HG02798 (cell line): ENCODE measurements at regions not wholly inside any gene's neighbourhood (a gene's known extent, or its start where the extent isn't known, plus 50 kb on each side); places are given as distances from the start of the nearest gene placed in this dataset.

Experiments used
- ATAC-seq: cut with Tn5 transposase; IDR thresholded peaks from one replicate; pipeline ENCODE4 v1.9.1; 2021; ENCODE audit warnings: mild to moderate bottlenecking; ENCODE audit not compliant: unreplicated experiment, poor library complexity

GRCh38 chr3:117617906-117618305 is 908.3 kb downstream of the TUSC7 start:
- no peak for ATAC-seq

GRCh38 chr3:117618462-117618861 is 908.9 kb downstream of the TUSC7 start:
- ATAC-seq, result no peak

GRCh38 chr3:117619805-117620204 is 910.2 kb downstream of the TUSC7 start:
- ATAC-seq, result no peak

GRCh38 chr3:117622171-117622841 is 912.7 kb downstream of the TUSC7 start:
- ATAC-seq, result no peak

GRCh38 chr3:117624424-117624823 is 914.8 kb downstream of the TUSC7 start:
- ATAC-seq, result no peak

DNA sequence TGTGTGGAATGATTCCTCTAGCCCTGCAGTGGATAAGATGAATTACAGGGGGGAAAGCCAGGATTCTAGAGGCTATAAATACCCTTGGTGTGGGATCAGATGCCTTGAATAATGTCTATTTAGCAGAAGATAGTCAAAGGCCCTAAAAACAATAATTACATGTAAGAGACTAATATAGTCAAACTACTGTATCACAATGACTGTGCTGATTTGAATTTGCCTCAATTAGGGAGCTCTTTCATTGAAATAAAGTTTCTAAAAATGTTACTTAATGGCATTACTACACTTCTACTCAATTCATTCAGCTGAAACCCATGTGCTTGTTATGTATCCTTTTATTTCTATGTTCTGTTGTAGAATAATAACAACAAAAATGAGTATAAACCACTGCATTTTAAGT is 915.6 kb downstream of the TUSC7 start:
- no peak for ATAC-seq

DNA sequence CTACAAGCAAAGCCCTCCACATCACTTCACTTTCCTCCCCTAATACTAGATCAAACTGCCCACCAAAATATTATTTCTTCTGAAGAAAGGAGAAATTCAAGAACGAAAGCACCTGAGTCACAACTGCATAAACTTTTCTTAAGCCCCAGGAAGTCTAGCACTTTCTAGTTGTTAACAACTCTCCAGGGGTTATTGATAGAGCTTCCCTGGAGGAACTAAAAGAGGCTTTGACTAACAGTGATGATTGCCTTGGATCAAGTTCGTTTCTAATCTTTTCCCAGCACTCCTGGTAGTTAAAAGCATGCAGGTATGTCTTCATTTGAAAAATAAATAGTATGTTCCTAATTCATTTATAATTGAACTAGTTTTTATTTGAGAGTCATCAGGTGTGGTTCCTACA is 917.0 kb downstream of the TUSC7 start:
- ATAC-seq, result no peak

DNA sequence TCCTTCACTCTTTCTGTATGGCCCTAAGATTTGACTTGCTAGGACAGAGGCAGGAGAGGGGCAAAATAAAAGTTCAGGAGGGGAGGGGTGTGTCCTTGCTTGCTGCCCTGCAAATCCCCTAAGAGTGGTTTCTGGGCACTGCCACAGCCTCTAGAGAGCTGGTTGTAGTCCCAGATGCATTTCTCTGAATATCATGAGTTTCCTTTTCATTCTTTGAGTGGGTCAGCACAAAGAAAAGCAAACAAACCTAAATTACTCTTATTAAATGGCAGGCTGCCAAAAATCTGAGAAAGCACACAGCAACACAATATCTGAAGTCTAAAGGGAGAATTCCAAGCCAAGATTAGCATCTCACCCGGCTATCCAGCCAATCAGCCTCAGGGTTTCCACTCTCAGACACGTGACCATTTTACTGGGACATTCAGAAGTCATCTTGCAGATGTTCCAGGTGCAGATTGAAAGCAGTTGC is 919.3 kb downstream of the TUSC7 start:
- no peak for ATAC-seq

DNA sequence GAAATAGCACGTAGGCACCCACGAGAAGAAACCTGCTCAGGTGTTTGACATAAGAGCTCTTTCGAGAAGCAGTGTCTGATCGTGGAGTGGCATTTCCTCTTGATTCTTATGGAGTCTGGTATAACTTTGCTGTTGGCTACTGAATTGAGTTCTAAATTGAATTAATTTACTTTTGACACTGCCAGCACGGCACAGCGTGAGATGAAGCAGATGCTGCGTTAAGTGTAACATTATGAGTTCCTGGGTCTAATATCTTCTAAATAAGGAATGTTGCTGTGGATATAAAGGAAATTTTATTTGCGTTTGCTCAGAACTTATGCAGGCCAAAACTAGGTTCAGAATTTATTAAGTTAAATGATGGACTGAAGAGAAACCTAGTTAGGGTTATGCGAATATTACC is 919.9 kb downstream of the TUSC7 start:
- no peak for ATAC-seq

DNA sequence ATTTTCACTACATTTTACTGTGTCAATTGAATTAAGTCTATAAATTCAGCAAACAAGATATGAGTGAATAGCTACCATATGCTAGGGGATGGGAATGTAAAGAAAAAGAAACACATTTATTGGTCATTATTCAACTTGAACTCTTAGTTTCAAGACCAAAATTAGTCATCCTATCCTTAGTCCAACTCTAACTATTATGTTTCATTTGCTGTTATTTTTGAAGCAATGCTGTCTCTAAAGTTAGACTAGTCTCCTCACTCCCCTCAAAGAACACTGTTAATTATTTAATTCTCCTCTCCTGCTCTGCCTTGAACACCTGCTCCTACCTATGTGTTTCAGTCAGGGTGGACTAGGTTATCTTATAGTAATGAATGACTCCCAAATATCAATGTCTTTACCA is 920.9 kb downstream of the TUSC7 start:
- ATAC-seq, result no peak

- ATAC-seq, result no peak
Measured at GRCh38 chr3:117630885-117631284, 921.3 kb downstream of the TUSC7 start.

DNA sequence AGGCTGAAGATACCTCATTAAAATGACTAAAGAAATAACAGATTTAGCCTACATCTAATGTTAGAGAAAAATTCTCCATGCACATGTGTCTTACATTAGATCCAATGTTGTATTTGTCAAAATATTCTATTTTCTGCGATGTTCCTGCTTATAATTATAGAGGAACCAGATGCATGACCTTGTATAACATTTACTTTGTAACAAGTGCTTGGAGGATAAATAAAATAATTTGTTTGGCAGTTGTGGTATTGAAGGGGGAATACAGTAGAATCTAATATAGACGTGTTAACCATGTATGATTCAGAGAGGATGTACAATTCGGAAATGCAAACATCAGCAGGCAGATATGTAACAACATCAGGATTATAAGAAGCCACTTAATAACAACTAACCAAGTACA is 922.2 kb downstream of the TUSC7 start:
- ATAC-seq, result no peak

DNA sequence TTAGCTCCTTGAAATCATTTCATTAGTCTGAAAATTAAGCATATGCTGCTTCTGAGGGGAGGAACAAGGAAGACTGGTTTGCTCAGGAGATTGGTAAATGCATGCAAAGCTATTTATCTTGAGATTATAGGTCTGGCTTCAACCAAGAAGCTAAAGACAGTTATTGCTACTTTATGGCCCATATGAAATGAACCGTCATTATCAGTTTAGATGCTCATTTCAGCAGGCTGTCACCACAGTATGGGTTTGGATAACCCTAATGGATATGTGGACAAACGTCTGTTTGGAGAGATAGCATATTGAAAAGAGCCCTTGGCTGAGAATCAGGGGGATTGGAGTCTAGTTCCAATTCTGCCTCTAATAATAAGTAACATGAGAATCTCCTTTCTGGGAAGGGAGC is 922.6 kb downstream of the TUSC7 start:
- ATAC-seq, result no peak

- peak; percentile 32 for ATAC-seq
Measured at GRCh38 chr3:117633207-117633606, 923.6 kb downstream of the TUSC7 start.

DNA sequence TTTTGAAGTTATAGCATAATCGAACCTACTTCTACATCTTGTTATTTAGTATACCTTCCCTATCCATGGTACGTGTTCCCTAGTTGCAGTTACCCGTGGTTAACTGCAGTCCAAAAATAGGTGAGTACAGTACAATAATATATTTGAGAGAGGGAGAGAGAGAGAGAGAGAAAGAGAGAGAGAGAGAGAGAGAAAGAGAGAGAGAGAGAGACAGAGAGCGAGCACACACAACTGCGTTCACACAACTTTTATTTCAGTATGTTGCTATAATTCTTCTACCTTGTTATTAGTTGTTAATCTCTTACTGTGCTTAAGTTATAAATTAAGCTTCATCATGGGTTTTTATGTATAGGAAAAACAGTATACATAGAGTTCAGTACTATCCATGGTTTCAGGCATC is 928.1 kb downstream of the TUSC7 start:
- no peak for ATAC-seq

DNA sequence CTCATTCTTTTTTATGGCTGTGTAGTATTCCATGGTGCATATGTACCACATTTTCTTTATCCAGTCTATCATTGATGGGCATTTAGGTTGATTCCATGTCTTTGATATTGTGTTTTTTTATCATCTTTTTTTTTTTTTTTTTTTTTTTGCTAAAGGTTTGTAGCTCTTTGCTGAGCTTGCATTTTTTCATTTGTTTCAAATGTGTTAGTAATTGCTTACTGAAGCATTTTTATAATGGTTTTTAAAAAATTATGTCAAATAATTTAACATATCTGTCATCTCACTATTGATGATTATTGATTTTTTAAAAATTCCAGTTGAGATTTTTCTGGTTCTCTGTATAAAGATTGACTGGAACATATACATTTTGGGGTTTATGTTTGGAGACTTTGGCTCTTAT is 934.6 kb downstream of the TUSC7 start:
- no peak for ATAC-seq

GRCh38 chr3:117645561-117646242 is 936.1 kb downstream of the TUSC7 start:
- peak; percentile 72 for ATAC-seq

GRCh38 chr3:117647435-117647834 is 937.9 kb downstream of the TUSC7 start:
- no peak for ATAC-seq

GRCh38 chr3:117651246-117651645 is 941.7 kb downstream of the TUSC7 start:
- ATAC-seq, result no peak

- ATAC-seq, result no peak
Measured at GRCh38 chr3:117656391-117656790, 946.8 kb downstream of the TUSC7 start.

GRCh38 chr3:117657278-117657677 is 947.7 kb downstream of the TUSC7 start:
- no peak for ATAC-seq
